Stimulated activated CD4-positive, alpha-beta T cell treated with anti-CD3 and anti-CD28 coated beads, Interleukin-12 subunit alpha, Interleukin-12 subunit beta, amount 100 ng/mL, for 24 hours (primary cell): ENCODE measurements at regions not wholly inside any gene's neighbourhood (a gene's known extent, or its start where the extent isn't known, plus 50 kb on each side); places are given as distances from the start of the nearest gene placed in this dataset.
"Not testable (repeated sequence)": the region's sequence is repeated elsewhere in the genome, so short reads cannot be mapped to it uniquely, and the experiment has no call there.

Source experiments
- DNase-seq, 2 experiments: peaks; one replicate each; pipeline ENCODE4 v3.0.0-alpha.2; 2020; ENCODE audit warnings: low read depth in 2 of 2

DNA sequence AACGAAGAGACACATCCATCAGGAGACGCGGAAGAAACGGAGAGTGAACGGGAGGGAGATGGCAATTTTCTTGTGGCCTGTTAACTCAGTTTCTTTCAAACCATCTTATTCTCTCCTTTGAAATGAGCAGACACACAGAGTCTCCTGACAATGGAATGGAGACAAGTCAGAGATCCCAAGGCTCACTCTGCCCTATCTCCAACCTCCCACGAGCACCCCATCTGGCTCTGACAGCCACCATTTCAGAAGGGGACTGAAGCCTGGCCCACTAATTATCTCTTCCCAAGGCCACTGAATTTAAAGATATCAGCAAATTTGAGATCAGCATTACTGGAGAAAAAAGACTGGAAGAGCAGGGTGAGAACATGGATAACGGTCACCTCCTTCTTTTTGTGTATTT lies 215.6 kb downstream of the DHX15 start:
- DNase-seq: no peak

DNA sequence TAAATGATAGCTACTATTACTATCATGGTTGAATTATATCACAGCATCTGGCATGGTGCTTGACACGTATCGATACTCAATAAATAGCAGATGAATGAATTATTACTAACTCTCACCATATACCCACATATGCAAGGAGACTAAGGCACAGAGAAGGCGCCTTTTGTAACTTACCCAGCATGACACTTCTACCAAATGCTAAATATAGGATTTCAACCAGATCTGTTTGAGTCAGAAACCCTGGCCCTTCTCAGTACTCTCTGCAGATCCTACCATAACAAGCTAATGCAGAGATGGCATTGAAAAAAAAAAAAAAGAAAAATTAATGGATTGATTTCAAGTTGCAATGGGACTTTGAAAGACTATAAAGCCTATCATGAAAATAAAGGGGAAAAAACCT lies 219.5 kb downstream of the DHX15 start:
- DNase-seq: no peak

DNA sequence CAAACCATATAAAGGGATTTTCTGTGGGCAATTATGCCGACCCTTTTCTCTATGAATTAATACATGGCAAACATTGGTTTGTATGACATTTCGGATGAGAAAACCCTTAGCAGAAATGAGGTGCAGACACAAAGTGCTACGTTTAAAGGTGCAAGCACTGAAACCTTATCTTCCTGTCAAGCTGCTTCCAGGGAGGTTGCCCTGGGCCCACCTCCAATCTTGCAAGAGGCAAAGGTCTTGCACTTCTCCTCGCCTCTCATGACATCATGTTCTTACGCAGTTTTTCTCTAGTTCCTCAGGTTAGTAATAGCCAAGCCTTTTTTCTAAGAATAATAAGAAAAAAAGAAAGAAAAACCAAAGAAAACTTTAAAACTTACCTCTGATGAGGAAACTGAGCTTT lies 220.1 kb downstream of the DHX15 start:
- no peak for DNase-seq

DNA sequence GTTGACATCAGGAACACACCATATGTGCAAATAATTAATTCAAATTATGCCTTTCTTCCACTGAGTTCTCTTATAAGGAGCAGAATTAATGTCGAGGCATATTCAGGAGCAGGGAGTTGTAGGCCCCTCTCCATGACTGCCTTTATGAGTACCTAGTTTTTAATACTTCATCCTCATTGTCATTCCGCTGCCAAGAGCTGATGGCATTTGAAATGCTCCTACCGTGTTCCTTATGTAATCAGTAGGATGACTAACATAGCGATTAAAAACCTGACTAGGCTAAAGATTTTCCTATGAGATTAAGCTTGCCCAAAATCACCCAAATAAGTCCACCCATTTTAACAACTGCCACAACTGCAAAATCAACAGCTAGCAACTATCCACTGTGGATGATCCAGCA lies 220.6 kb downstream of the DHX15 start:
- DNase-seq: no peak

DNA sequence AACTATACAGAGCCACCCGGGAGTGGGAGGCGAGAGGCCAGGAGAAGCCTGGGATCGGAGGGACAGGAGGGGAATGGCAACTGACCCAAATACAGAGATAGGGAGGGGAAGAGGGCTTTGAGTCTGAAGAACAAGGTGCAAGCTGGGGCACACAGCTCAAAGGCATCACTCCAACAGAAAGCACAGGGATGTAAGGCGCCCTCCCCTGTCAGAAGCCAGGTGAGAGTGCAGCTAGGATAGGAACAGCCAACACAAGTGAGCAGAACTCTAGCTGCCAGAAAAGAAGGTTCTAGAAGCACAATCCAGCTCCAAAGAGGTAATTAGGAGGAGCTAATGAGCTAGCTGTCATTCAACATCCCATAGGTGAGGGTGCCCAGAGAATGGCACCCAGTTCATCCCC lies 232.2 kb downstream of the DHX15 start:
- DNase-seq: no peak

DNA sequence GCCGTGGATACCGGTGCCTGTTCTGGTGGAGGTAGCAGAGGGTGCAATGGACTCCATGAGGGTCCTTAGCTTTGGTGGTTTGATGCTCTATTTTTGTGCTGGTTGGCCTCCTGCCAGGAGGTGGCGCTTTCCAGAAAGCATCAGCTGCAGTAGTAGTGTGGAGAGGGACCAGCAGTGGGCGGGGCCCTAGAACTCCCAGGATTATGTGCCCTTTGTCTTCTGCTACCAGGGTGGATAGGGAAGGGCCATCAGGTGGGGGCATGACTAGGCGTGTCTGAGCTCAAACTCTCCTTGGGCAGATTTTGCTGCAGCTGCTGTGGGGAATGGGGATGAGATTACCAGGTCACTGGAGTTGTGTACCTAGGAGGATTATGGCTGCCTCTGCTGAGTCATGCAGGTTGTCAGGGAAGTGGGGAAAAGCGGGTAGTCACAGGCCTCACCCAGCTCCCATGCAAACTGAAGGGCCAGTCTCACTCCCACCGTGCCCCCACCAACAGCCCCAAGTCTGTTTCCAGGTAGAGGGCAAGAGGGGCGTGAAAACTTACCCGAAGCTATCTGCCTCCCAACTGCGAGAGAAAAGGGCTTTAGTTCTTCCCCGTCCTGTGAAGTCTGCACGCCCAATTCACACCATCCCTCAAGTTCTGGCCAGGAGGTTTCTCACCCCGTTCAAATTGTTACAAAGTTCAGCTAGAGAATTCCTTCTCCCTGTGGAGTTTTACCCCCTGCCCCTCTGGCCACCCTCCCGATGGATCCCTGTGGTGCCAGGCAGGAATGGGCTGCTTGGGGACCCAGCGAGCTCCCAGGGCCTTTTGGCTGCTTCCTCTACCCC lies 235.0 kb downstream of the DHX15 start:
- not testable (repeated sequence) for DNase-seq

DNA sequence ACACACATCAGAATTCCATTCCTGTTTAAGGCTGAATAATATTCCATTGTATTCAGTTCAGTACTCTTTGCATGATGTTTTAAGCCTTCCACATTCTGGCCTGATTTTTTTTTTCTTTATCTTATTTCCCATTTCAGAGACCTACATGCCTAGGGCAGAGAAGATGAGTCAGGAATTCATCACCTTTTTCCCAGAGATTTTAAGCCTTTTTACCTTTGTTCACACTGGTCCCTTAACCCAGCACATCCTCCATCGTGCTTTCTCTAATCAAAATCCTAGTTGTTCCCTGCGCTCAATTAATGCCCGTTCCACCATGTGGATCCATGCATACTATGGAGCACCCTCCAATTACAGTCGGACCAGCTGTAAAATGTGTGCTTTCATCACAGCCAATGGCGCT lies 245.1 kb downstream of the DHX15 start:
- no peak for DNase-seq

DNA sequence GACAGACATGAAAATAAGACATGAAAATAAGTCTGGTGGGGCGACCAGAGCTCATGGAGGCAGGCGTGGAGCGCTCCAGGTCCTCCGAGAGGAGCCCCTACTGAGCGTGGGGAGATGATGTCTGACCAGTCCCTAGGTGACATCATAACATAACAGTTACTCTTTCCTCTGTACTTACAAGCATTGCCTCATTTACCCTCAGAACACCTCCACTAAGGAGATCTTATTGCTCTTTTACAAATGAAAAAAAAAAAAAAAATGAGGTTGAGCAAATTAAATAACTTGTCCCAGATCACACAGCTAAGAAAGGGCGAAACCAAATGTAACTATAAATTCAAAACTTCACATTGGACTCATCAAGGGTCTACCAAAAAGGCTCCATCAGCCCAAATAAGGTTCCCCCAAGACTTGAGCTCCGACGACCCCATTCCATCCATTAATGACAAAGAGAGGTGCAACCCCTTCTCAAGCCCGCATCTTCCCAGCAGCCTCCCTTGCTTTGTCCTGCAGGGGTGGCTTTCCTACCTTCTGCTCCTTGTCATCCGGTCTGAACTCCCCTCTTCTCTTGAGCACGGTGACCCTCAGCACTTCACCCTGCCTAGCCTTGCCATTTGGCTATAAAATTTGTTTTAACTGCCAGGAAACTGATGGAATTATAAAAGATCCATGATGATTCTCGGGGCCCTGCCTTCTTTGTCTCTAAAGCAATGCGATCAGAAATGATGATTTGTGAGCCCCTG lies 246.7 kb downstream of the DHX15 start:
- DNase-seq: no peak

DNA sequence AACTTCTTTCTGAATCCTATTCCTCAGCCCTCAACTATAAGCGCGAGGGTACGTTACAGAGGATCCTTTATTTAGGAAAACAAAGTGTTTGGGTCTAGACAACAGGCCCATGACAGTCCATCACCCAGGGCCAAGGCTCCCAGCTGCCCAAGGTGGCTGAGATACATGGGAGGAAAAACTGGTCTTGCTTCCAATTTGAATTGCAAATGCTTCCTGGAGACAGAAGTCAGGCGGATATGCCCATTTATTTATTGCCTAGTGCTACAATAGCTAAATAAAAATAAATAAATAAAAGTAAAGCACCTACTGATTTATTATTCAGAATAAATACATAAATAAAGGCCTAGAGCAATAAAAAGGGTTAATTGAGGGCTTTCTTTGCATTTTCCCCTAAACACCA lies 248.7 kb downstream of the DHX15 start:
- no peak for DNase-seq

DNA sequence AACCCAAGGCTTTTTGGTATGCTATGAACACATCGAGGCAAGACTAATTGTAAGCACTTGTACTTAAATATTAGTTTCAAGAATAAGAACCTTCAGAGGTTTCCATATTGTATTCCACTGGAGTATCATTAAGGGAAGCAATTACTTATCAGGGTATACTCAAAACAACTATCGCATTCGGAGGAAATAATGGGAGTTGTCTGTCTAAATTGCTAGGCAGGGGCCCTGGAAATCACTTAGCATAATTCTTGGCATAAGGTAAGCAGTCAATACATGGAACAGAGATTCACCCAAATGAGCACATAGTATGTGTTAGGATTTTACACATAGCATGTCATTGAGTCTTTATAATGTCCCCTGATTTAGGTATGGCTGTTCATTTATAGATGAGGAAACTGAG lies 249.4 kb downstream of the DHX15 start:
- no peak for DNase-seq

DNA sequence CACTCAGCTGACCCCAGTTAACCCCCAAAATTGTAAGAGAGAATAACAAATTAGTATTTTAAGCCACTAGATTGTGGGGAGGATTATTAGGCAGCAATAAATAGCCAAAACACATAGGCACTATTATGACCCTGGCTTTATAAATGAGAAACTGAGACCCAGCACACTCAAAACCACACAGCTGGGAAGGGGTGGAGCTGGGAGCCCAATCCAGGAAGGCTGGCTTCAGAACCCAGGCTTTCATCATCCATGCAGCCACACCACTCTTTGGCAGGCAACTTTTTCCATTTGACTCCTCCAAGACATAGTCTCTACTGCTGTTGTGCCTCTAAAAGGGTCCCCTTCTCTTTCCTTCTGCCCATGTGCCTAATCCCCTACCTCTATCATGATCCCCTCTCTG lies 253.8 kb downstream of the DHX15 start:
- DNase-seq: no peak

DNA sequence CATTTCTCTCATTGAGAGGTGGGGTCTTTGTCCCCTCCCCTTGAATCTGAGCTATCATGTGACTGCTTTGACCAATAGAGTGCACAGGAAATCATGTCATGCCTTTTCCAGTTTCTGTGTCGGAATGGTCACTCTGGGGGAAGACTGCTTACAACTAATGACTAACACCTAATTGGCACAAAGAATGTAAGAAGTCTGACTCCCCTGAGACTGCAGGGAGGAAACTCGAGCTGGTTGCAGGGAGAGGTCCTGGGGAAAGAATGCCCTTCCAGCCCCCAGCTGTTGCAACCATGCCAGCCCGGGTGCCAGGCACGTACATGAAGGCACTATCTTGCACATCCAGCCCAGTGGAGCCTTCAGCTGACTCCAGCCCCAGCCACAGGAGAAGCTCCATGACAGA lies 254.2 kb downstream of the DHX15 start:
- no peak for DNase-seq

DNA sequence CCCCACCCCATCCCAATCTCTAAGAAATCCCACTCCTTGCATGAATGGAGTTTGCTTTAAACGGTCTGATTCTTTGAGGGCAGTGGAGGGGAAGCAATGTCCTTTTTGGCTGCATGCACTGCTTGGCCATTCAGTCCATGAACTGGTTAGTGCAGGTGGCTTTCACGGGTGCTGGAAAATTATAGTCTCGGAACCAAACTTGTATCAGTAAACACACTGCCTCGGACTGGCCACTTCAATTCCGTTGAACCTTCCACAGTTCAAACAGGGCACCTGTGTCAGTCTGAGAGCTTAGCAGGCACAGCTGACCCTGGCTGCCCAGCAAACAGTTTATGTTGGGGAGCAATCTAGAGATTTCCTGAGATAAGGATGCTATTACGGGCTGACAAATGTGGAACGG lies 255.6 kb downstream of the DHX15 start:
- DNase-seq: no peak

DNA sequence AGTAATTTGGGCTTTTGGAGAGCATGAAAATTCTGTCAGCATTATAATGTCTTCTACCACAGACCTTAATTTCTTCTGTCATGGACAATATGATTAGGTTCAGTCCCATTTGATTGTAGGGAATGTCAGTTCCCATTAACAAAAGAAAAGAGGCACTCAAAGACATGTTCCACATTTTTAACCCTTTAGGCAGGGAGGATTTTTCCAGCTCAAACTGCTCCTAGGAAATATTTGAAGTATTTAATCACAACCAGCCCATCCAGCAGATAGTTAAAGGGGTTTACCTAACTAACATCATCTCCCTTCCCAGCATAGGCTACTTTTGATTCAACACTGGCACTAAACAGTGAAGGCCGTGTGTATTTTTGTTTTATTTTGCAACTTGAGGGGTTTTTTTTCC lies 256.0 kb downstream of the DHX15 start:
- no peak for DNase-seq

DNA sequence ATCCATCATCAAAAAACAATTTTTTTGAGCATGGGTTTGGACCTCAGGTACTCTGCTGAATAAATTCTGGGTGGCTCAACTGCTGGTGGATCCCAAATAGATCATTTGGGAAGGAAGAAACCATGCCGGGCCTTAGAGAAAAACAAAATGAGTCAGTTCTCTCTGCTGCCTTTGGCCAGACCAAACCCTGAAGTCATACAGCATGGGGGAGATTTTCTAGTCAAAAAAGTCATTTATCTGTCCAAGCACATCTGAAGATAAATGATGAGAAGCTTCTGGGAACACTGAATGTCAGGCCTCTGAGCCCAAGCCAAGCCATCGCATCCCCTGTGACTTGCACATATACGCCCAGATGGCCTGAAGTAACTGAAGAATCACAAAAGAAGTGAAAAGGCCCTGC lies 261.4 kb downstream of the DHX15 start:
- DNase-seq: no peak

DNA sequence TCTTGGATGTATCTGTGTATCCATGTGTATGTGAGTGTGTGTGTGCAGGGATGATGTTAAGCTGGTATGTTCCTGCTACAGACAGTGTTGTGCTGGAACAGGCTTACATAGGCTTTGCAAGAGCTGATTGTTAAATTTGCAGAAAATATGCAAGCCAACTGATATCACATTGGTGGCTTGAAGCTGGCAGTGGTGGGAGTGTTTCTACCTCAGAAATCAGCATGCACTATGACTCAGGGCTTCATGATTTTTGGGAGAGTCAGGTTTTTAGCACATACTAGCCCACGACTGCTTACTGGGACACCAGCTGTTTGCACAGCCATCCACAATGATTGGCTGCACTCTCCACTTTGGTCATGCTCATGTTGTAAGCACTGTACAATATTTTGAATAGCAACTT lies 261.8 kb downstream of the DHX15 start:
- DNase-seq: no peak

DNA sequence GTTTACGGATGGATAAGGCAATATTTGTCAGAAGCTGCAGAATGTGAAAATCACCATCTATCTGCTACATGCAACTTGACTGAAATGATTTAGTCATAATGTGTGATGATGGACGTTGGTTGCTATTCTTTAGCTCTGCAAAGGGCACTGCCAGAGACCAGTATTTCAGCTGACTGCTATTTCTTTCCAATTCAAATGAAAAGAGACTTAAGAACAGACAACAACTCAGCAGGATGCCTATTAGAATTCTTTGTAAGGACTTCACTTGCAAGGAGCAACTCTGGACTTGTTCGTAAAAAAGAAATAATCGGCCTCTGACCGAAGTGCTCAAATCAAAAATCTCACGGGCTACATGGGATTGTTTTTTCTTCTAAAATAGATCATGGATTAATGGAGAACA lies 262.7 kb downstream of the DHX15 start:
- no peak for DNase-seq

DNA sequence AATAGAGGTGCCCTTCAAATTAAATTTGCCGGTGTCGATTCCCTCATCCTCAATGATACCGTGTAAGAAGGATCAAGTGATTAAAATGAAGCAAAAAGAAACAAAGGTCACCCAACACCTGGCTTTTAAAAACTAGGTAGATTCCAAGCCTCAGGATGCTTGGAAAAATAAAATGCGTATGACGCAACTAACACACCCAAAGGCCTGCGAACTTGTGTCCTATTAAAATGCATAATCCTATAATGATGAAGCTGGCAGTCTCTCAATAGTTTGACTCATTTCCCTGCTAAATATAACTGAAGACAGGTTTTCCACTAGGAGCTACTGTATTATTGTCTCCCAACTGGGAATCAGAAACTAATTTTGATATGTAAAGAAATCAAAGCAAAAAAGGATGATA lies 263.2 kb downstream of the DHX15 start:
- no peak for DNase-seq

DNA sequence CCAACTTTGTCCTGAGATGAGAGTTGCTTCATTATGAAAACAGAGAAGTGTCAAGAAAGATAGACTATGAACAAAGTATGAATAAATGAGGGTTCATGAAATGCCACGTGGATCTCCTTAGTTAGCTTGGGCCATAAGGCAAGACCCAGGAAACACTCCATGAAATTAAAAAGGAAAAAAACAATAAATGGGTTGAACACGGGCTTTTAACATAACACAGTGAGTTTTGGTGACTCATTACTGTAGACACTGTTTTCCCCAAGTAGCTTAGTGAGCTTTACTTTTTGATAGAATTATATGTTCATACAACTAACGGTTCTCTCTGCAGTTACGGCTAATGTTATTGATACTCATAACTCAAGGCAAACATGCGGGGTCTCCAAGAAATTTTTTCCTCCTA lies 265.0 kb downstream of the DHX15 start:
- DNase-seq: no peak

DNA sequence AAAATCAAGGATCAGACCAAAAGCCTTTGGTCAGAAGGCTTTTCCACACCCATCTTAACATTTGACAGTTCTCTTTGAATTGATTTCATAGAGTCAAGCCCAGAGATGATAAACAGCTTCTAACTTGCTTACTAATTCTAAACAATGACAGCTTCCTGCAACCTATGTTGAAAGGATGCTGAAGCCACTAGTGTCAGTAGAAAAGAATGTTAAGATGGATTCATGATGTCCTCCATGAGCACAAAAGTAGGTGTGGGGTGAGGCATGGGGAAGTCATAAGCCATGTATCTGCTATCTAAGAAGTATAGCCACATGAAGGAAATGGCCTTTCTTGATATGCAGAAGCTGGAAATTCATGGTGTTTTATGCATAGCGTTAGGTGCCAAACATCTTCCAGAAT lies 269.3 kb downstream of the DHX15 start:
- DNase-seq: no peak

DNA sequence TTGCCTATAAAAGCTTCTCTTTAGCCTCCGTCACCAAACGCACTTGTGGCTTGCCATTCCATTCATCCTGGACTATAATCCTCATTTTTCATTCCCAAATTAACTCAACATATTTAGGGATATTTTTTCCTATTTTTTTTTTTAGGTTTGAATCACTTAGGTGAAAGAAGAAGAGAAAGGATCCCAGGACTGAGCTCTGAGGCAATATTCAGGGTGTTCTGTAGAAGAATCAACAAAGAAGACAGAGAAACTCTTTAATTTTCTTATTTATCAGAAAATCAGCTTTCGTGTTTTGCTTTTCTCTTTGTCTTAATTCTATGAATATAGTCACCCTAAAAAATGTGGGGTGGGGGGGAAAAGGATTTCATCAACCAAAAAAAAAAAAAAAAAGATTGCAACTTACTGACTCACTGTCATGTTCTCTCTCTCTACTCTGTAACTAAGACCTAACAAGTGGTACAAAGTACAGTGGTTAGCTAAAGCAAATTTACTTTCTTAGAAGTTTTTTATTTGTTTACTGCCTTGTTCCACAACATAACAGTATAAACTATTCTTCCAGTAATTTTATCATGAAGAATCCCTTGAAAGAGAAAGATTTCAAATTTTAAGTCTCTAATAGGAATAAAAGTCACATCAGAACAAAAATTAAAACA lies 272.0 kb downstream of the DHX15 start:
- no peak for DNase-seq

DNA sequence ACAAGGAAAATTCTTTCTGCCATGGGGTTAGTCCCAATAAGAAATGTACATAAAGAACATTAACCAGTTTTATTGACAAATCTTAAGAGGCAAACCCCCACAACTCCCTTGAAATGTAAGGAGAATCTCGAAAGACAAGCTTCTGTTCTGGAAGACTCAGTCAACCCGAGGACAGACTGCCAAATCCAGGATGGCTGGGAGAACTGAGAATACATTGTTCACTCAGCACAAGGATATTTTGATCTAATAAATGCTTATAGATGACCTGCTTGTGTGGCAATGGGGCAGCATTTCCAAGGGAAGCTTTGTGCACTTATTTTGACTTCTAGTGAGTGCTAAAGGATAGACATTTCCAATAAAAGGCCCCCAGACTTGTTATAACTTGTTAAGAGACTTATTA lies 280.4 kb downstream of the DHX15 start:
- DNase-seq: no peak

DNA sequence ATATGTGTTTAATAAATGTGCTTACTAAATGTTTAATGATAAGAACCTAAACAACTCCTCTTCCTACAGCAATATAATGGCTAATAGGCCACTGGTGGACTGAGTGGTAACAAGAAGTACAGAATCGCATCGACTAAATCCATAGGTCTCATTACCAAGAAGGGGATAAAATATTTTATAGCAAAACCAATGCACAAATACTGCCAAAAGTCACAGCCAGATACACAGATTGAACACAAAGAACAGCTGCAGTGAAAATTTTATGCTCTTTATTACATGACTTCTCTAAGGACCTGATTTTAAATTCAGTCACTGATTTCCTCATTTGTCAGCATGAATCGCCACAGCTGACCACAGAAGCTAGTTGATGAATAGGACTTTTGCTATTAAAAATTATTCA lies 285.4 kb downstream of the DHX15 start:
- no peak for DNase-seq
